ENCODE measurements at regions not wholly inside any gene's neighbourhood (a gene's known extent, or its start where the extent isn't known, plus 50 kb on each side); places are given as distances from the start of the nearest gene placed in this dataset.
A peak's percentile ranks its signal among the peaks of the same experiment; 100 is the strongest.

DNA sequence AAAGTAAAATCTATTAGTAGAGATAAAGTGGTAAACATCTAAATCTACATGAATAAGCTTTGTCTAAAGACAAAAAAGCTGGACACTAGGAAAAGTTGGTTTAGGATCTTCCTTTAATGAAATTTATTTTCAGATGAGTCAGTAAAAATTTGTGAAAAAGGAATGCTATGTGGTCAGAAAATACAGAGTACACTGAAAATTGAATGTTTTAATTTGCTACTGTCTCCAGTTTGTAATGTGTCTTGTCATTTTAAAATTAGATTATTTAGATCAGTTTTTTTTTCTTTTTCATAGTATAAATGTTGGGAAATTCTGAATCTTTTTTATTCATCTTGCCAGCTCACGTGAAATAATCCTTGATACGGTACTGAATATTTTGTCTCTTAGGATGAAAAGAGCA, 56.9 kb downstream of the SLITRK6 start:
- Histone ChIP-seq H3K9me3 (ENCODE audit: low read depth, low read length) (peaks cover 3% of the 10 kb centered on the region; the same call in 1 of the 2 replicates), H3K4me3 (no peak overlapping the region), H3K27ac (peak overlapping the region; percentile 48), H3K9ac (ENCODE audit: insufficient read length) (no peak overlapping the region), H3K36me3 (ENCODE audit: insufficient read depth, low read length) (no peaks in the 10 kb centered on the region)
- DNase-seq (ENCODE audit: low read depth, low spot score) = no peak
- TF ChIP-seq FOXP2 (optimal IDR thresholded peaks at IDR 0.05; ENCODE audit: control extremely low read depth, extremely low read length, insufficient read depth) (no peak), EZH2 (IDR thresholded peaks at IDR 0.05) (no peak), POLR2AphosphoS5 (IDR thresholded peaks at IDR 0.05; ENCODE audit: borderline replicate concordance, low read depth, low read length) (no peak)

DNA sequence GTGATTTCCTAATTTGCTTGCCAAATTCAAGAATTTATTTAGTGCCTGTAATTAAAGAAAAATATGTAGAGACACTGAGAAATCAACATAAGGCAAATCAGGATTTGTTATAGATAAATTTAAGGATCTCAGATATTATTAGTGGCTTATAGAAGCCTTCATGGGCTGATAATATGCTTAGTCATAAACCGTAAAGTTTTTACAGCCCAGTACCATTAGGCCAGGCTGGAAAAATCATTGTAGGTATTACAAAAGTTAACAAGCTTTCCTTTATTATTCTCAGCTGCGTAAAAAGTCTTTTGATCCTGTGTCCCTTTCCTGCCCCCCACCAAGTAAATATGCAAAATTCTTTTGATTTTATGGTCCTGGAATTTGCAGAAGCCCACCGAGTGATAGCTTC, 58.2 kb downstream of the SLITRK6 start:
- TF ChIP-seq EZH2 (IDR thresholded peaks at IDR 0.05) = no peak
- TF ChIP-seq POLR2AphosphoS5 (IDR thresholded peaks at IDR 0.05; ENCODE audit: borderline replicate concordance, low read depth, low read length) = no peak
- no peak for TF ChIP-seq FOXP2 (optimal IDR thresholded peaks at IDR 0.05; ENCODE audit: control extremely low read depth, extremely low read length, insufficient read depth)
- DNase-seq (ENCODE audit: low read depth, low spot score) = peak; percentile 26
- H3K4me3 ChIP-seq = peak overlapping the region; percentile 8; the same call in 1 of the 2 replicates
- H3K9ac ChIP-seq (ENCODE audit: insufficient read length) = no peak overlapping the region
- peak overlapping the region; percentile 53 for H3K27ac ChIP-seq
- no peaks in the 10 kb centered on the region for H3K36me3 ChIP-seq (ENCODE audit: insufficient read depth, low read length)
- peaks cover 3% of the 10 kb centered on the region; the same call in 1 of the 2 replicates for H3K9me3 ChIP-seq (ENCODE audit: low read depth, low read length)

DNA sequence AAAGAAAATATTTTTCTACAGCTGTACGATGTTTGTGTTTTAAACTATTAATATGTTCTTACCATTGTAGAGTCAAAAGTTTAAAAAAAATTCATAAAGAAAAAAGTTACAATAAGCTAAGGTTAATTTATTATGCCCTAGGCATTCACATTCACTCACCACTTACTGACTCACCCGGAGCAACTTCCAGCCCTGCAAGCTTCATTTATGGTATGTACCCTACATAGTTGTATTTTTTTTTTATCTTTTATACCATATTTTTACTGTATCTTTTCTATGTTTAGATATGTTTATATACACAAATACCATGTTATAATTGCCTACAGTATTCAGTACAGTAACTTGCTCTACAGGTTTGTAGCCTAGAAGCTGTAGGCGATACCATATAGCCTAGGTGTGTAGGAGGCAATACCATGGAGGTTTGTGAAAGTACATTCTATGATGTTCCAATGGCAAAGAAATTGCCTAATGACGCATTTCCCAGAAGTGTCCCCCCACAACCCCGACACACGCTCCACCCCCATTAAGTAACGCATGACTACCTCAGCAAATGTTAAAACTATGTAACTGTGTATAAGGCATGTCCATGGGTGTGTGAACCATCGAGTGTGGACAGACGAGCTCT, 60.4 kb downstream of the SLITRK6 start:
- Histone ChIP-seq H3K36me3 (ENCODE audit: insufficient read depth, low read length) (no peaks in the 10 kb centered on the region), H3K4me3 (no peak overlapping the region), H3K9me3 (ENCODE audit: low read depth, low read length) (peaks cover 3% of the 10 kb centered on the region; the same call in 1 of the 2 replicates), H3K9ac (ENCODE audit: insufficient read length) (no peak overlapping the region), H3K27ac (no peak overlapping the region)
- DNase-seq (ENCODE audit: low read depth, low spot score) = no peak
- TF ChIP-seq POLR2AphosphoS5 (IDR thresholded peaks at IDR 0.05; ENCODE audit: borderline replicate concordance, low read depth, low read length) (no peak), FOXP2 (optimal IDR thresholded peaks at IDR 0.05; ENCODE audit: control extremely low read depth, extremely low read length, insufficient read depth) (no peak), EZH2 (IDR thresholded peaks at IDR 0.05) (no peak)

DNA sequence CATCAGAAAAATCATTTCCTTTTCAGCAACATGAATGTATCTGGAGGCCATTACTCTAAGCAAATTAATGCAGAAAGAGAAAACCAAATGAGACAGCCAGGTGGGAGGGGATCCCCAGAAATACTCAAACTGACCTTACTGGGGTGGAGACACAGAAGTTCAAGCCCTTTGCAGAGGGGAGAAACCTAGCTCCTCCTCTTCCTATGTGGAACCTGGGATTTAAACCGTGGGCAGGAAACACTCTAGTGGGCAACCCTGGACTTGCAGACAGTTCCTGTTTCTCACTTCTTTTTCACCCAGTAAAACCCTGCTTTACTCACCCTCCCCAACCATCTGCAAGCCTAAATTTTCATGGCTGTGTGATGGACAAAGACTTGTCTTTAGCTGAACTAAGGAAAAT, 61.3 kb downstream of the SLITRK6 start:
- TF ChIP-seq POLR2AphosphoS5 (IDR thresholded peaks at IDR 0.05; ENCODE audit: borderline replicate concordance, low read depth, low read length) (no peak), EZH2 (IDR thresholded peaks at IDR 0.05) (no peak), FOXP2 (optimal IDR thresholded peaks at IDR 0.05; ENCODE audit: control extremely low read depth, extremely low read length, insufficient read depth) (no peak)
- DNase-seq (ENCODE audit: low read depth, low spot score) = no peak
- H3K9me3 ChIP-seq (ENCODE audit: low read depth, low read length) = peaks cover 3% of the 10 kb centered on the region; the same call in 1 of the 2 replicates
- H3K36me3 ChIP-seq (ENCODE audit: insufficient read depth, low read length) = no peaks in the 10 kb centered on the region
- no peak overlapping the region for H3K9ac ChIP-seq (ENCODE audit: insufficient read length)
- H3K27ac ChIP-seq = no peak overlapping the region
- no peak overlapping the region for H3K4me3 ChIP-seq

DNA sequence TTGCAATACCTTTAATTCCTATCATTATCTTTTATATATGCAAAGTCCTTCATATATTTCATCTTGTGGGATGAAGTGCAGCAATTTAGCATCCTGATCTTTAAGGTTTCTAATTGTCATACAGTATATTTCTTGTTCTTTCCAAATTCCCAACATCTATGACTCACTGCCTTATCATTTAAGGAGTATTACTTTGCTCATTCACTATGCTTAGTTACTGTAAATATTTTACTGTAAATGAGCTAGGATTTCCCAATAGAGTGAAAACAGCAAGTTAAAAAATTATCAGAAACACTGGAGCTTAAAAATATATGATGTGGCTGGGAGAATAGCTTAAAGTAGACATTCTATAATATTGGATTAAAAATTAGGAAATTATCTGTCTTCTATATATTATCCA, 69.9 kb downstream of the SLITRK6 start:
- DNase-seq (ENCODE audit: low read depth, low spot score) = no peak
- TF ChIP-seq EZH2 (IDR thresholded peaks at IDR 0.05) = no peak
- no peak for TF ChIP-seq POLR2AphosphoS5 (IDR thresholded peaks at IDR 0.05; ENCODE audit: borderline replicate concordance, low read depth, low read length)
- TF ChIP-seq FOXP2 (optimal IDR thresholded peaks at IDR 0.05; ENCODE audit: control extremely low read depth, extremely low read length, insufficient read depth) = no peak

DNA sequence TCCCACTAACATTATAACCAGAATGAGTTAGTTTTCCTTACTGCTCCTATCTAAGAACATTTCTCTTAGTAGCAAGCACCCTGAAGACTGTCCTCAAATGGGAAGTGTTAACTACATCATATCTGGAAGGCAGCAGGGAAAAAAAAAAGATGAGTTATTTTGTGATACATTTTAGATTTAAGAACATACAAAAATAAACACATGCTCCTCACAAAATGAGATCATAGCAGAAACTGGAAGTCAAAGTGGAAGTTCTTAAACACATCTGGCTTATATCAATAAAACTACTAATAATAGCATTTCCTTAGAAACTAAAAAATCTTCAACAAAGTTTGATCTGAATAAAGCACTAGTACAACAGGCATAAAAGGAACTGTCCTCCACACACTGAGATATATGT, 70.4 kb downstream of the SLITRK6 start:
- TF ChIP-seq EZH2 (IDR thresholded peaks at IDR 0.05) (no peak), FOXP2 (optimal IDR thresholded peaks at IDR 0.05; ENCODE audit: control extremely low read depth, extremely low read length, insufficient read depth) (no peak), POLR2AphosphoS5 (IDR thresholded peaks at IDR 0.05; ENCODE audit: borderline replicate concordance, low read depth, low read length) (no peak)
- no peak overlapping the region for H3K4me3 ChIP-seq
- no peak overlapping the region for H3K9ac ChIP-seq (ENCODE audit: insufficient read length)
- no peaks in the 10 kb centered on the region for H3K36me3 ChIP-seq (ENCODE audit: insufficient read depth, low read length)
- H3K27ac ChIP-seq = no peak overlapping the region
- H3K9me3 ChIP-seq (ENCODE audit: low read depth, low read length) = peaks cover 3% of the 10 kb centered on the region; the same call in 1 of the 2 replicates
- DNase-seq (ENCODE audit: low read depth, low spot score) = no peak

More for the DNA sequence above, 69.9 kb downstream of the SLITRK6 start:
- Histone ChIP-seq H3K4me3 (no peak overlapping the region), H3K9ac (ENCODE audit: insufficient read length) (no peak overlapping the region), H3K36me3 (ENCODE audit: insufficient read depth, low read length) (no peaks in the 10 kb centered on the region), H3K27ac (no peak overlapping the region), H3K9me3 (ENCODE audit: low read depth, low read length) (peaks cover 3% of the 10 kb centered on the region; the same call in 1 of the 2 replicates)

DNA sequence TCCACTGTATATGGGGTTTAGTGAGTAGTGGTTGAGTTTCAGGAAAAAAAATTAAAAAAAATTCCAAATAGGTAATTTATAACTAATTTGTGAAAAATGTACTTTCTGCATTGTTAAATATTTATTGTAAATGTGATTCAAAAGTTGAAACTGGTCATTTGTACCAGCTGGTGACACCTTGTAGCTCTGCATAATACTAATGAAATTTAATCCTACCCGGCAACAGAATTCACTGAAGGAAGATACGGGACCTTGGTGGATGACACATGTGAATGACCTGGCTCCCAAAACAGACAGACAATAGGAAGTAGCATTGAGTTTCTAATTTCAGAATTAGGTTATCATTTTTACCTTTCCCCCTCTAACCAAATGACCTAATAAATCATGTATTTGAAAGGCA, 73.8 kb downstream of the SLITRK6 start:
- Histone ChIP-seq H3K9ac (ENCODE audit: insufficient read length) (no peak overlapping the region), H3K4me3 (no peak overlapping the region), H3K36me3 (ENCODE audit: insufficient read depth, low read length) (no peaks in the 10 kb centered on the region), H3K9me3 (ENCODE audit: low read depth, low read length) (peaks cover 3% of the 10 kb centered on the region; the same call in 1 of the 2 replicates), H3K27ac (no peak overlapping the region)
- no peak for DNase-seq (ENCODE audit: low read depth, low spot score)
- no peak for TF ChIP-seq EZH2 (IDR thresholded peaks at IDR 0.05)
- TF ChIP-seq FOXP2 (optimal IDR thresholded peaks at IDR 0.05; ENCODE audit: control extremely low read depth, extremely low read length, insufficient read depth) = no peak
- TF ChIP-seq POLR2AphosphoS5 (IDR thresholded peaks at IDR 0.05; ENCODE audit: borderline replicate concordance, low read depth, low read length) = no peak

DNA sequence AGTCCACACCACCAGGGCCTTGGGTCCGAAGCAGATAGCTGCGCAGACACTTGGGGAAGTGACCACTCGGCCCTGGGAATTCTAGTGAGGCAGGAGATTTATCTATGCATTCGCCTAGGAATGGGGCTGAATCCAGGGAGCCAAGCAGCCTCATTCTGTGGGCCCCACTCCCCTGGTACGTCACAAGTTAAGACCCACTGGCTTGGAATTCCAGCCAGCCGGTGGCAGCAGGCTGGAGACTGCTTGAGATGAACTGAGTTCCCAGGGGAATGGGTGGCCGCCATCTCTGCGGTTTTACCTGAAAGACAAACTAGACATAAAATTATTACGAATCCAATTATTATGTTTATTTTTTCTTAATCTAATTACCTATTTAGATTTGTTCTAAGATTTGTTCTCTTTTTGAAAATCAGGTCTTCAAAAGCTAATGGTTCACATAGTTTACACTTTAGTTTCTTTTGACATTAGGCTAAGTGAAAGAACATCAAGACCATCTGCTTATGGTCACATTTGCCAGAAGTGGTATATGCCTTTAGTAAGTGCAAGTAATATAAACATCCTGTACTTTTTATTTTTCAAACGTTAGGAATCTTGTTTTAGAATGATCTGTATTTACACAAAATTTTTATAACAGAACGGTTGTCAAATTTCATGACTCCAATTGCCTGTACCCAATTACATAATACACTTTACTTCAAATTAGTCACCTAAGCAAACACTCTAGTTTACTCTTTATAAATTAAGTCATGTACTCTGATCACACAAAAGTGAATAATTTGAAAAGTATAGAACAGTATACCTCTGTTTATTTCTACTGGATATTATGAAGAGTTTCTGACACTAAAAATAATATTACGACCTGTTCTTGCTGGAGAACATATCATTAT, 74.4 kb downstream of the SLITRK6 start:
- no peaks in the 10 kb centered on the region for H3K36me3 ChIP-seq (ENCODE audit: insufficient read depth, low read length)
- no peak overlapping the region for H3K4me3 ChIP-seq
- H3K27ac ChIP-seq = no peak overlapping the region
- TF ChIP-seq FOXP2 (optimal IDR thresholded peaks at IDR 0.05; ENCODE audit: control extremely low read depth, extremely low read length, insufficient read depth) (no peak), EZH2 (IDR thresholded peaks at IDR 0.05) (no peak), POLR2AphosphoS5 (IDR thresholded peaks at IDR 0.05; ENCODE audit: borderline replicate concordance, low read depth, low read length) (no peak)
- no peak overlapping the region for H3K9ac ChIP-seq (ENCODE audit: insufficient read length)
- no peak for DNase-seq (ENCODE audit: low read depth, low spot score)
- peaks cover 3% of the 10 kb centered on the region; the same call in 1 of the 2 replicates for H3K9me3 ChIP-seq (ENCODE audit: low read depth, low read length)
